ENCODE measurements at regions not wholly inside any gene's neighbourhood (a gene's known extent, or its start where the extent isn't known, plus 50 kb on each side); places are given as distances from the start of the nearest gene placed in this dataset.

DNA sequence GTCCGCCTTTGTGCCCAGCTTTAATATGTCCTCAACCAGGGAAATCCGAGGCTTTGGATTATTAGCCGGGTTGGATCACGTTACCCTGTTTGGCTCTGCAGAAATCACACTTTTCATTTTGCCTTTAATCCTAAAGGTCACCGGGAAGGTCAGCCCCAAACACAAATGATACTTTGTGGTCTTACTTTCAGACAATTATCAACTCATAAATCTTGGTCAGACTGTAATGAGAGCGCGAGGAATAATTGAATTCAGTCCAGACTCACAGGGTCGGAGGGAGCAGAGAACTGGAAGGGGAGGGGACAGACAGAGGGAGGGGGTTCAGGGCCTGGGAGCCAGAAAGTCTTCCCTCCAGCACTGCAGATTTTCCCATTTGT, 91.7 kb upstream of the NFIA start:
- TF ChIP-seq, protein P1, sequence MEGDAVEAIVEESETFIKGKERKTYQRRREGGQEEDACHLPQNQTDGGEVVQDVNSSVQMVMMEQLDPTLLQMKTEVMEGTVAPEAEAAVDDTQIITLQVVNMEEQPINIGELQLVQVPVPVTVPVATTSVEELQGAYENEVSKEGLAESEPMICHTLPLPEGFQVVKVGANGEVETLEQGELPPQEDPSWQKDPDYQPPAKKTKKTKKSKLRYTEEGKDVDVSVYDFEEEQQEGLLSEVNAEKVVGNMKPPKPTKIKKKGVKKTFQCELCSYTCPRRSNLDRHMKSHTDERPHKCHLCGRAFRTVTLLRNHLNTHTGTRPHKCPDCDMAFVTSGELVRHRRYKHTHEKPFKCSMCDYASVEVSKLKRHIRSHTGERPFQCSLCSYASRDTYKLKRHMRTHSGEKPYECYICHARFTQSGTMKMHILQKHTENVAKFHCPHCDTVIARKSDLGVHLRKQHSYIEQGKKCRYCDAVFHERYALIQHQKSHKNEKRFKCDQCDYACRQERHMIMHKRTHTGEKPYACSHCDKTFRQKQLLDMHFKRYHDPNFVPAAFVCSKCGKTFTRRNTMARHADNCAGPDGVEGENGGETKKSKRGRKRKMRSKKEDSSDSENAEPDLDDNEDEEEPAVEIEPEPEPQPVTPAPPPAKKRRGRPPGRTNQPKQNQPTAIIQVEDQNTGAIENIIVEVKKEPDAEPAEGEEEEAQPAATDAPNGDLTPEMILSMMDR (IDR thresholded peaks at IDR 0.05) = no peak

DNA sequence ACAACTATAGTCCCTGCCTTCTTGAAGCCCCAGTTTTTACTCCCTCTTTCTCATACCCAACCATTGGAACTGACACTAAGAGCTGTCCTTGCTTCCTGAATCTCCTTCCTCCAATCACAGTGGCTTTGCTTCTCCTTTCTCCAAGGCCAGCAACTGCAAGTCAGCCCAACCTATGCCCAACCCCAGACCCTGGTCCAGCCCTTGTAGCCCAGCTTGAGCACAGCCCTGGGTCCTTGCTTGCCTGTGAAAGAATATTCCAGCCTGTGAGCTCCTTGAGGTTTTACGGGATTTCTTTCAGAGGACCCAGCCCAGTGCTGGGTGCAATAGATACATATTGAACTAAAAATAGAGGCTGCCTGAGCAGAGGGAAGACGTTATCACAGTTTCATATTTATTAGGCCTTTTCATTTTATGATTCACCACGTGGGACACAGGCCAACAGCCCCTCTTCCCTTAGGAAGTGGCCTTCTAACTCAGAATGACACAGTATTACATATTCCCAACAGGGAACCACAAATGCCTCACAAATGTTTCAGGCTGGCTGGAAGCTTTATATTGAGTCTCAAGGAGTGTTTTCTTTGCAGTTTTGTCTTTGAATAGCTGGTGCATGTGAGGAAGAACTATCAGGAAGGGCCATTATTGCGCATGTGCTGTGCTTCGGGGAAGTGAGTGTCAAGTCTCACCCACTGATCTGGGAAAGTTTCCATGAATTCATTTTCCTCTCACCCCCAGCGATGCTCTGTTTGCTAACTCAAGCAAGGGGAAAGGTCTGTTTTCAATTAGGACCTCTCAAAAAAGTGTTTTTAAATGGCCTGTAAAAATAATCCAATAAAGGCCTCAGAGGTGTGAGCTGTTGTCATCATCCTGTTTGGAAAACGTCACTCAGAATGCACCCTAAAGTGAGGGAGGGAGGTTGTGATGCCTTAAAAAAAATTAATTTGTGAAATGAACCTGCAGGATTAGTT, 92.3 kb upstream of the NFIA start:
- TF ChIP-seq, protein P1 (IDR thresholded peaks at IDR 0.05) = no peak

DNA sequence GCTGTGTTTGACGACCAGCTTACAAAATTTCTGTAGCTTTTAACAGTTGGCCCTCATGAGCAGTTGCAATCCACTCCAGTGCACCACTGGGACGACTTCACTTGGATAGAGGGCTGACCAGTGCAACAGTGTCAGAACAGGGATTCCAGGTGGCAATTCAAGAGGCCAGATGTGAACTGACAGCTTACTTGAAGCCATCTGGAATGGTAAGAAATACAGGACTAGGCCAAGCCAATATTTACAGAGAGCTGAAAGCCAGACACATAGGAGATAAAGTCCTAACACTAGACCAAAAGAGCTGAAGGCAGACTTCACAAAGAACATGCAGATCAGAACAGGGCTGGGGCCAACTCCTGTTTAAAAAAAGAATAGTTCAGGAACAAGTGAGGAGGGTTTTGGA, 93.5 kb upstream of the NFIA start:
- TF ChIP-seq, protein P1 (IDR thresholded peaks at IDR 0.05) = no peak

DNA sequence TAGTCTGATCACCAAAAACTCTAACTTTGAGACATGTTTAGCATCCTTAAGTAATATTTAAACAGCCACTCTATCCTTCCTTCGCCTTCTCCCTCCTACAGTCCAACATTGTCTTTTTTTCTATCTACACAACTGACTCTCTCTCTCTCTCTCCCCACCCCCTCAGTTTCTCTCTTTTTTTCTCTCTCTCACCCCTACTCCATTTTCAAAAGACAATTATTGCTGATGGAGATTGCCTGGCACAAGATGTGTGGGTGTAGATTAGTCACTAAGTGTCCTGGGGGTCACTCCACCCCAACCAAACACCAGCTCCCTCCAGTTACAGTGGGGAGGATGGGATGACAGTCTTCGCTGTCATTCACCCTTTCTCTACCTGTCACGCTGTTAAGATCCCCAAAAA, 94.5 kb upstream of the NFIA start:
- TF ChIP-seq, protein P1 (IDR thresholded peaks at IDR 0.05) = no peak

DNA sequence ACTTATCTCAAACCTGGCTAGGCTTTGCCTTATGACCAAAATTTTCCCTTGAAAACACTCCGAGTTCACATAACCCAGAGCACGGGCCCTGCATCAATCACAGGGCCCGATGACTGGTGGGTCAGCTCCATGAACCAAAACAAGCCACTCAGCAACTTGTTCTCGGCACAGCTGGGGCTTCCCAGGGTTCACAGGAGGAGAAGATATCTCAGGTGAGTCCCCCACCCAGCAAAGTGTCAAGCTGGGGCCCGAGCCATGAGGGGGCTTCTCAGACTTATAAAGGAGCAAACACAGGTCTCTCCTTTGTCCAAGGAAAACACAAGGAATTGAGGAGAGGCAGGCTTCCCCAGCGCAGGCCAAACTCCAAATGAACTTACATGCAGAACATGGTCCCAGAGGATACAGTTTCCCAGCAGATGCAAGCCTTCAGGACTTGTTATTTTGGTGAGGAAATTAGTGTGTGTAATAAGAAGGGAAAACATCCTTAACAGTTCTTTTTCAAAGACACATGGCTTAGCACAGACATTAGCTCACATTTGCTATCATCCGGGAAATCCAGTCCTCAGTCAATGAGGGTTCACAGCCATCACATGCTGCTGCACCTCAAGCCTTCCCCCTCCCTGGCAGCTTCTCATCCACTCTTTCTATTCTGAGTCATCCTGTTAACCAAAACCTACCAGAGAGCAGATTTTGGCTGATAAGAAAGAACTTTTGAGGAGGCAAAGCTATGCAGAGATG, 98.1 kb upstream of the NFIA start:
- TF ChIP-seq, protein P1 (IDR thresholded peaks at IDR 0.05) = no peak

DNA sequence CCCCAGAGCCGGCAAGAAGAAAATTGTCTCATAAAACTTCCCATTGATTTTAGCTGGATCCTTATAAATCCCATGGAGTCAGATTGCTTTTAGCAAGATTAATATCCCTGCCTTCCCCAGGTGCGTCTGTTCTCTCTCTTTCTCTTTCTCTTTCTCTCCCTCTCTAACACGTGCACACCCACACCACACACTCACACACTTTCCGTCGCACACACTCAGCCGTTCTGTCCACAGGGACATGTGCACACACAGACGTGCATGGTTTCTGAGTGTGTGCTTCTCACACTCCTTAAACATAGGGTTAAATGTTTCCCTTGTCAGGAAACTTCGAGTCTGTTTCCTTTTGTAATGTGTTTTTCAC, 98.7 kb upstream of the NFIA start:
- TF ChIP-seq, protein P1 (IDR thresholded peaks at IDR 0.05) = no peak

DNA sequence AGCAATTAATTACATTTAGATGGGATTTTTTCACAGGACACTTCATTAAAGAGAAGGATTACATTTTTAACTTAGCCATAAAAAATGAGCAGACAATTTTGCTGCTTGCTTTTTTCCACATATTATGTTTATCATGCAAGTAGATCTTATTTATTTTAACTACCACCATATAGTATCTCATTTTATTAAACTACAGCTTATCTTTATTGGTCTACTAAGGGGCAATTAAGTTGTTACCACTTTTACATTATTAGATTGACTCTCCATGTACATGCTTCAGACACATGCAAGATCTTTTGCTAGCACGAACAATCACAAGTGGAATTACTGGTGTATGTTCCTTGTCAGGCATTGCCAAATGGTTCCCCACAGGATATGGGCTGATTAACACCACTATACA, 99.8 kb upstream of the NFIA start:
- TF ChIP-seq, protein P1 (IDR thresholded peaks at IDR 0.05) = no peak
